ENCODE measurements at regions not wholly inside any gene's neighbourhood (a gene's known extent, or its start where the extent isn't known, plus 50 kb on each side); places are given as distances from the start of the nearest gene placed in this dataset.
"Not testable (repeated sequence)": the region's sequence is repeated elsewhere in the genome, so short reads cannot be mapped to it uniquely, and the experiment has no call there.

DNA sequence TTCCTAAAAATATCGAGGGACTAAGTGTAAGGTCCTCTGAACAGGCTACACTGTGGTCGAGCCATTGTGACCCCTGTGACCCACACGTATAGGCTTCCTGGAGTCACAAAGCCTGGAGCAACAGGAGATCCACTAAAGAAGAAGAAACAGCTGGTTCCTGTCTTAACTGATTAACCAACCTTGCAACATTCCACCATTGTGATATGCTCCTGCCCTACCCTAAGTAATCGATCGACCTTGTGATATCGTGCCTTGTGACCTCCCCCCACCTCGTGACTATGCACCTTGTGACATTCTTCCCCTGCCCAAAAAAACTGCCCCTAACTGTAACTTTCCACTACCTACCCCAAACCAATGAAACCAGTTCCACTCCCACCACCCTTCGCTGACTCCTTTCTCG is 304.6 kb upstream of the FAM78B start:
- in situ Hi-C loops (cut with HindIII; ENCODE audit: low pct_ligation_motif_present, low pct_unique_long_range_greater_than_20kb, low sequenced_read_pairs) = no loop called here
- DNase-seq = no peak

- in situ Hi-C loops (cut with HindIII; ENCODE audit: low pct_ligation_motif_present, low pct_unique_long_range_greater_than_20kb, low sequenced_read_pairs) = no loop called here
- DNase-seq = peak; percentile 47
Observed at GRCh38 chr1:166479052-166479631, 312.3 kb upstream of the FAM78B start.

GRCh38 chr1:166484471-166484870 is 317.7 kb upstream of the FAM78B start:
- in situ Hi-C loops (cut with HindIII; ENCODE audit: low pct_ligation_motif_present, low pct_unique_long_range_greater_than_20kb, low sequenced_read_pairs) = no loop called here

GRCh38 chr1:166484871-166485270 is 318.1 kb upstream of the FAM78B start:
- in situ Hi-C loops (cut with HindIII; ENCODE audit: low pct_ligation_motif_present, low pct_unique_long_range_greater_than_20kb, low sequenced_read_pairs) = no loop called here
- no peak for DNase-seq

More at GRCh38 chr1:166484471-166484870, 317.7 kb upstream of the FAM78B start:
- no peak for DNase-seq

- in situ Hi-C loops (cut with HindIII; ENCODE audit: low pct_ligation_motif_present, low pct_unique_long_range_greater_than_20kb, low sequenced_read_pairs) = no loop called here
- DNase-seq = no peak
Observed at GRCh38 chr1:166485620-166486019, 318.8 kb upstream of the FAM78B start.

- in situ Hi-C loops (cut with HindIII; ENCODE audit: low pct_ligation_motif_present, low pct_unique_long_range_greater_than_20kb, low sequenced_read_pairs) = no loop called here
- DNase-seq = no peak
Observed at GRCh38 chr1:166488327-166488726, 321.5 kb upstream of the FAM78B start.

DNA sequence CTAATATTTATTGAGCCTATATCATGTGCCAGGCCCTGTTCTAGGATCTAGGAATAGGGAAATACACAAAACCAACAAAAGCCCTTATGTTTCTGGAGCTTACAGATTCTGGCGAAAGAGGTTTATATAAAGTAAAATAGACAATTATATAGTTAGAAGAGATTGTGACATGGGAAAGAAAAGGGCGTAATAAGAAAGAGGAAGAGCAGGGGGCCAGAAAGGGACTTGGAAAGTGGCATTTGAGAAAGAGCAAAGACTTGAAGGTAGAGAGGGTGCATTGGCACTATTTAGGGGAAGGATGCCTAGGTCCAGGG is 322.5 kb upstream of the FAM78B start:
- in situ Hi-C loops (cut with HindIII; ENCODE audit: low pct_ligation_motif_present, low pct_unique_long_range_greater_than_20kb, low sequenced_read_pairs) = no loop called here
- no peak for DNase-seq

- in situ Hi-C loops (cut with HindIII; ENCODE audit: low pct_ligation_motif_present, low pct_unique_long_range_greater_than_20kb, low sequenced_read_pairs) = no loop called here
- no peak for DNase-seq
Observed at GRCh38 chr1:166489670-166490436, 323.1 kb upstream of the FAM78B start.

GRCh38 chr1:166490437-166490991 is 323.7 kb upstream of the FAM78B start:
- DNase-seq = no peak
- in situ Hi-C loops (cut with HindIII; ENCODE audit: low pct_ligation_motif_present, low pct_unique_long_range_greater_than_20kb, low sequenced_read_pairs) = no loop called here

- in situ Hi-C loops (cut with HindIII; ENCODE audit: low pct_ligation_motif_present, low pct_unique_long_range_greater_than_20kb, low sequenced_read_pairs); DNase-seq: not testable (repeated sequence)
Observed at GRCh38 chr1:166493765-166494164, 327.0 kb upstream of the FAM78B start.

DNA sequence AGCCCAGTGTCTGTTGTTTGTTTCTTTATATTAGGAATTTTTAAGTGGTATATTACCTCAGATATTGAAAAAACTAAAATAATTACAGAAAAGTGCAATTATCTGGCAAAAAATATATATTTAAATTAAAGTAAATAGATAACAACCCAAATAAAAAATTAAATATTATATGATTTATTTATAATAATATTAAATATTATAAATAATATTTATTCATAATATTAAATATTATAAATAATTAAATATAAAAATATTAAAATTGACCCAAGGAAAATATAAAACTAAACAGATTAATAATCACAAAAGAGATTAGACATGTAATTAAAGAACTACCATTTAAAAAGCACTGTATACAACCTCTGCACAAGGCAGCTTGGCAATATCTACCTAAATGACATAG is 331.9 kb upstream of the POGK start:
- in situ Hi-C loops (cut with HindIII; ENCODE audit: low pct_ligation_motif_present, low pct_unique_long_range_greater_than_20kb, low sequenced_read_pairs) = no loop called here
- DNase-seq = no peak

- DNase-seq = no peak
- in situ Hi-C loops (cut with HindIII; ENCODE audit: low pct_ligation_motif_present, low pct_unique_long_range_greater_than_20kb, low sequenced_read_pairs) = no loop called here
Observed at GRCh38 chr1:166511761-166512160, 327.5 kb upstream of the POGK start.

- DNase-seq = no peak
- in situ Hi-C loops (cut with HindIII; ENCODE audit: low pct_ligation_motif_present, low pct_unique_long_range_greater_than_20kb, low sequenced_read_pairs) = no loop called here
Observed at GRCh38 chr1:166514067-166514466, 325.2 kb upstream of the POGK start.

GRCh38 chr1:166527752-166528151 is 311.5 kb upstream of the POGK start:
- in situ Hi-C loops (cut with HindIII; ENCODE audit: low pct_ligation_motif_present, low pct_unique_long_range_greater_than_20kb, low sequenced_read_pairs) = no loop called here

GRCh38 chr1:166538646-166539045 is 300.6 kb upstream of the POGK start:
- in situ Hi-C loops (cut with HindIII; ENCODE audit: low pct_ligation_motif_present, low pct_unique_long_range_greater_than_20kb, low sequenced_read_pairs) = no loop called here
- DNase-seq = no peak

More at GRCh38 chr1:166527752-166528151, 311.5 kb upstream of the POGK start:
- no peak for DNase-seq

GRCh38 chr1:166544036-166544435 is 295.2 kb upstream of the POGK start:
- DNase-seq = no peak
- in situ Hi-C loops (cut with HindIII; ENCODE audit: low pct_ligation_motif_present, low pct_unique_long_range_greater_than_20kb, low sequenced_read_pairs) = no loop called here

DNA sequence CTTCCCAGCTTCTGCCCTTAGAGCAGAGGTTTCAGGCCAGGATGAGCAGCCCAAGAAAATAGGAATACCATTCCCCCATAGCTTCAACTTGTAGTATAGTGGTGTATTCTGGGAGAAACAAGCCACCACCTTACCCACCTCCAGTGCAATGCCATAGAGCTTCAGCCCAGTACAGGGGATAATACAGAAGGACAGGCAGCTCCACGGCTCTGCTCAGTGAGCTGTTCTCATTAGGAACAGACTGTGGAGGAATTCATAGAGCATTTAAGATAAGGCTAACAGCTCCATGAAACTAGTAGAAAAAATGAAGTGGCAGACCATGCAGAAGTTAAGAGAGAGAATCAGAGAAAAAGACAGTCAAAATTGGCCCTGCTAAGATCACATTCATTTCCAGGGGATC is 294.7 kb upstream of the POGK start:
- in situ Hi-C loops (cut with HindIII; ENCODE audit: low pct_ligation_motif_present, low pct_unique_long_range_greater_than_20kb, low sequenced_read_pairs) = no loop called here
- no peak for DNase-seq

DNA sequence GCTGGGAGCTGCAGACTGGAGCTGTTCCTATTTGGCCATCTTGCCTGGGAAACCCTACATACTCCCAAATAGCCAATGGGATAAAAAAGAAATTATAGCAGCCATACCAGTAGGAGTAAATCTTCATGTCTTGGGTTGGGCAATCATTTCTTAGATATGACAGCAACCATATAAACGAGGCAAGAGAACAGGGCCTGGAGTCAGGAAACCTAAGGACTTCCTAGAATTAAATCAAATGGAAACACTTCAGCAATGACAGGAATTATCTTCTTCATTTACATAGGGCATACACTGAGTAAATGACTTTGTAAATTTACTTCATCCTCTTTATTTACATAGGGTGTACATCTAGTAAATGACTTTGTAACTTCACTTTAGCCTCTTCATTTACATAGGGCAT is 286.6 kb upstream of the POGK start:
- in situ Hi-C loops (cut with HindIII; ENCODE audit: low pct_ligation_motif_present, low pct_unique_long_range_greater_than_20kb, low sequenced_read_pairs) = no loop called here
- no peak for DNase-seq

GRCh38 chr1:166570954-166571353 is 268.3 kb upstream of the POGK start:
- in situ Hi-C loops (cut with HindIII; ENCODE audit: low pct_ligation_motif_present, low pct_unique_long_range_greater_than_20kb, low sequenced_read_pairs) = no loop called here
- no peak for DNase-seq

DNA sequence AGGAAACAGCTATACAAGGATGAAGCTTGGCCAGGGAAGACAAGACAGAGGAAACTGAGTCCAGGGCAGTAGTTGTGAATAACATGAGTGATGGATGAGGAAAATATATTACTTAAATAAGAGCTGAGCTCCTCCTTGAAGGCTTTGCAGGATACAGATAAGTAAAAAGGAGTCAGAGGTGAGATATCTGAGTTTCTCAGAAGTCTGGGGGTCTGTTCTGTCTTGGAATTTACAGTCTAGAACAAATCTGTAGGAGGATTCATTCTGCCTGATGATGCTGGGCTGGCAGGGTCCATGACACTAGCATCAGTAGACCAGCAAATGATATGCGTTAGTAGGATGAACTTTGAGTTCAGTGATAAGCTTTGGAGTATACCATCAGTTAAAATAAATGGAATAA is 266.1 kb upstream of the POGK start:
- in situ Hi-C loops (cut with HindIII; ENCODE audit: low pct_ligation_motif_present, low pct_unique_long_range_greater_than_20kb, low sequenced_read_pairs) = no loop called here
- no peak for DNase-seq

Data from ACHN (cell line).